ENCODE measurements at regions not wholly inside any gene's neighbourhood (a gene's known extent, or its start where the extent isn't known, plus 50 kb on each side); places are given as distances from the start of the nearest gene placed in this dataset.
"Not testable (repeated sequence)": the region's sequence is repeated elsewhere in the genome, so short reads cannot be mapped to it uniquely, and the experiment has no call there.

DNA sequence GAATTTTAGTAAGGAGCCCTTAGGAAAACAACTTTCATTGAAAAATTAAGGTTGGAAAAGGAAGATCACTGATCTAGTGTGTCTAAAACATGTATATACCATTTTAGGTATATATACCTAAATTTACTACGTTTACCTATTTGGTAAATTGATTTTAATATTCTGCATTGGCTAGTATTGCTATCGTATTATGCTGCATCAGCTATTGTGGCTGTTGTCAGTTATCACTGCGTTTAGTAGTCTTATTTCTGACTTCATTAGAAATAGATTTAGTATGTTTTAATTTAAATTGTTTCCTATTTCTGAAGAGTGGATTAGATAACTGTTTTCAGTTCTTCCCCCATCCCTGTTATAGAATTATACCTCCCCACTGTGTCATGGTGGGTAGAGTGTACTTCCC, 101.7 kb upstream of the ARG1 start:
- no peak for DNase-seq (ENCODE audit: low read depth, low spot score)
- no peak overlapping the region for H3K4me3 ChIP-seq (ENCODE audit: low read length)

DNA sequence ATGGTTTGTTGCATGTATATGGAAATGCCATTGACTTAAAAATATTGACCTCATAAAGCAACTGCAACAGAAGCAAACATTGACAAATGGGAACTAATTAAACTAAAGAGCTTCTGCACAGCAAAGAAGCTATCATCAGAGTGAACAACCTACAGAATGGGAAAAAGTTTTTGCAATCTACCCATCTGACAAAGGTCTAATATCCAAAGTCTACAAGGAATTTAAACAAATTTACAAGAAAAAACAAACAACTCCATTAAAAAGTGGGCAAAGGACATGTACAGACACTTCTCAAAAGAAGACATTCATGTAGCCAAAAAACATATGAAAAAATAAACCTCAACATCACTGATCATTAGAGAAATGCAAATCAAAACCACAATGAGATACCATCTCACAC, 99.7 kb upstream of the ARG1 start:
- not testable (repeated sequence) for H3K4me3 ChIP-seq (ENCODE audit: low read length); DNase-seq (ENCODE audit: low read depth, low spot score)

DNA sequence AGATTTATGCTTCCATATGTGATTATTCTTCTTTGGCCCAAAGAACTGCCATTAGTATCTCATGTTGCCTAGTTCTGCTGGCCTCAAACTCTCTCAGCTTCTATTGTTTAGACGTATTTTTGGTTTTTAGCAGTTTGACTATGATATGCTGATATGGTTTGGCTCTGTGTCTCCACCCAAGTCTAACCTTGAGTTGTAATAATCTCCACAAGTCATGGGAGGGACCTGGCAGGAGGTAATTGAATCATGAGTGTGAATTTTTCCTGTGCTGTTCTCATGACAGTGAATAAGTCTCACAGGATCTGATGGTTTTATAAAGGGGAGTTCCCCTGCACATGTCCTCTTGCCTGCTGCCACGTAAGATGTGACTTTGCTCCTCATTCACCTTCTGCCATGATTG, 96.7 kb upstream of the ARG1 start:
- no peak for DNase-seq (ENCODE audit: low read depth, low spot score)
- H3K4me3 ChIP-seq (ENCODE audit: low read length): no peak overlapping the region

DNA sequence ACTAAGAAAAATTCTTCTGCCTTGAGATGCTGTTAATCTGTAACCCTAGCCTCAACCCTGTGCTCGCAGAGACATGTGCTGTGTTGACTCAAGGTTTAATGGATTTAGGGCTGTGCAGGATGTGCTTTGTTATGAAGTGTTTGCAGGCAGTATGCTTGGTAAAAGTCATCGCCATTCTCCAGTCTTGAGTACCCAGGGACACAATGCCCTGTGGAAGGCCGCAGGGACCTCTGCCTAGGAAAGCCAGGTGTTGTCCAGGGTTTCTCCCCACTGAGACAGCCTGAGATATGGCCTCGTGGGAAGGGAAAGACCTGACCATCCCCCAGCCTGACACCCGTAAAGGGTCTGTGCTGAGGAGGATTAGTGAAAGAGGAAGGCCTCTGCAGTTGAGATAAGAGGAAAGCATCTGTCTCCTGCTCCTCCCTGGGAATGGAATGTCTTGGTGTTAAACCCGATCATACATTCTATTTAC, 94.2 kb upstream of the ARG1 start:
- DNase-seq (ENCODE audit: low read depth, low spot score); H3K4me3 ChIP-seq (ENCODE audit: low read length): not testable (repeated sequence)

DNA sequence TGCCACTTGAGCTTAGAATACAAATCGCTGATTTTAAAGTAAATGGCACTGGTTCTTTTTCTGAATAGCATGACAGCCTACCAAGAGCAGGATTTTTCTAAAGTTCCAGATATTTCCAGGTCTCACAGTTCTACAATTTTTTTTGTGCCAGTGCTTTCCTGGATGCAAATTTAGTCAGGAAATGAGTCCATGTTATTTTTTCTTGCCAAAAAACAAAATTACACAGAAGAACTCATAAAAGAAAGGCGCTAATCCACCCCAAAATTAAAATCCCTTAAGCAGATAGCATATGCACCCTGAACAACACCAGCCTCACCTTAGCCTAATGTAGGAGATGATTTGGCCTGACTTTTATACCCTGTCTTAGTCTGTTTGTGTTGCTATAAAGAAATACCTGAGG, 86.4 kb upstream of the ARG1 start:
- no peak overlapping the region for H3K4me3 ChIP-seq (ENCODE audit: low read length)
- no peak for DNase-seq (ENCODE audit: low read depth, low spot score)

DNA sequence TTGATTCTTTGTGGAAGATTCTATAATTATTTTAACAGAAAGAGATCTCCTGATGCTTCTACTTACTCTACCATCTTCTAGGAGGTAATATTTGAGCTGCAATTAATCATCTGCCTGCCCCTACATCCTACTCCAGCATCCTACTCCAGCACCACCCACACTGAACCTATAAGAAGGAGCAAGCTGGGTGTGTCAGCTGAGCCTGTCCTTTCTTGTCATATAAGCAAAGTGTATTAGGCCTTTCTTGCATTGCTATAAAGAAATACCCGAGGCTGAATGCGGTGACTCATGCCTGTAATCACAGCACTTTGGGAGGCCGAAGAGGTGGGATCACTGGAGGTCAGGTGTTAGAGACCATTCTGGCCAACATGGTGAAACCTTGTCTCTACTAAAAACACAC, 84.2 kb upstream of the ARG1 start:
- no peak overlapping the region for H3K4me3 ChIP-seq (ENCODE audit: low read length)
- DNase-seq (ENCODE audit: low read depth, low spot score): no peak

DNA sequence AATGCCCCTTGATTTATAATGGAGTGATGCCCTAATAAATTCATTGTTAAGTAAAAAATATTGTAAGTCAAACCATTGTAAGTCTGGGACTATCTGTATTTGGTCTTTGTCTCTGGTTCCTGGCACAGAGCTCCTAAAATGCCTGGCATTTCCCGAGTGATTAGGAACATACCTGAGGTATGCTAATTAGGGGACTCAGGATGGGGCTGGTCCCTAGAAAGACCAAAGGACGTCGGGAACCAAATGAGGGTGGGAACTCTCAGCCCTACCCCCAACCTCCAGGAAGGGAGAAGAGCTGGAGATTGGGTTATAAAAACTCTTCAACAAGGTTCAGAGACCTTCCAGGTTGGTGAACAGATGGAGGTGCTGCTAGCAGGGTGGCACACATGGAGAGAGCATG, 82.6 kb upstream of the ARG1 start:
- DNase-seq (ENCODE audit: low read depth, low spot score): no peak

DNA sequence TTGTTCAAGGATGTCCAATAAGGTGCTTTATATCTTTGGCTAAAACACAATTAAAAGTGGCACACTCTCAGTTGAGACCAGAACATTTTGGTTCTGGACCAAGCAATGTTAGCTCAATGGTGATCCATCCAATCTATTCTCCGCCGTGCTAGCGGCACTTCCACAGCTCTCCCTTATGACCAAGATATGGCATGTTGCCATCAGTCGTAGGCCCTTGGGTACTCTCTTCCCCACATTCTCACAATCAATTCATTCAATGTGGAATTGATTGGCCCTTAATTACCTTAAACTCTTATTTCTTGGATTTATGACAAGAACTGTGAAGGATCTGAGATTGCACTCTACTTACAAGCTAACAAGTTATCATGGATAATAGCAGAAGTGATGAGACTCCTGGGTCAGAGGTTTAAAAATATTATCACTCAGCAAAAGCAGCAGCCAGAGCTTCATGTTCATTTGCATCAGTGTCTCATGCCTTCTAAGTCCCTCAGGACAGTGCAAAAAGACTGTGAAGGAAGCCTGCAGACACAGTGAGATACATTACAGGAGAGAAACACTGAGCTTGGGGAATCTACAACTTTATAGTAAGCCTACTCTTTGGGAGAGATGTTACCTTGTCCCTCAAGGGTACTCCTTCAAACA, 80.0 kb upstream of the ARG1 start:
- DNase-seq (ENCODE audit: low read depth, low spot score): no peak
- no peak overlapping the region for H3K4me3 ChIP-seq (ENCODE audit: low read length)

More for the DNA sequence above, 82.6 kb upstream of the ARG1 start:
- H3K4me3 ChIP-seq (ENCODE audit: low read length): no peak overlapping the region

DNA sequence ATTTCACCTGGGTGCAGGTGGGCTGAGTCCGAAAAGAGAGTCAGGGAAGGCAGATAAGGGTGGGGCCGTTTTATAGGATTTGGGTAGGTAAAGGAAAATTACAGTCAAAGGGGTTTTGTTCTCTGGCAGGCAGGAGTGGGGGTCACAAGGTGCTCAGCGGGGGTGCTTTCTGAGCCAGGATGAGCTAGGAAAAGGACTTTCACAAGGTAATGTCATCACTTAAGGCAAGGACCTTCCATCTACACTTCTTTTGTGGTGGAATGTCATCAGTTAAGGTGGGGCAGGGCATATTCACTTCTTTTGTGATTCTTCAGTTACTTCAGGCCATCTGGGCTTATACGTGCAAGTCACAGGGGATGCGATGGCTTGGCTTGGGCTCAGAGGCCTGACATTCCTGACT, 68.6 kb upstream of the ARG1 start:
- DNase-seq (ENCODE audit: low read depth, low spot score); H3K4me3 ChIP-seq (ENCODE audit: low read length): not testable (repeated sequence)

DNA sequence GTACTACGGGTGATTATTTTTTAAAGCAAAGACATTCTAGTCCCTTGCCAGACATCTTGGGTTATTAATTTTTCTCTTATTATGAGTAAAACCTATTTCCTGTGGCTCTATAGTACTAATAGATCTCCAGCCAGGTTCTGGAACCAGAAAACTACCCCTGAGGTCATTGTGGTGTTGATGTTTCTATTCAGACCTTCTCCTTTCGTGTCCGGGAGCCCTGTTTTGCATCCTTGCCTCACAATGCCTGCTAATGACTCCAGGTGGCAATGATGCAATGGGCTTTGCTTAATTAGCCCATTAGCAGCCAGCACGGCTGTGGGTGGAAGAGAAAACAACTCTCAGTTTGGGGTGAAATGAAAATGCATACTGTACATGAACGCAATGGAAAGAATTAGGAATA, 62.9 kb upstream of the ARG1 start:
- DNase-seq (ENCODE audit: low read depth, low spot score): no peak
- H3K4me3 ChIP-seq (ENCODE audit: low read length): no peak overlapping the region

DNA sequence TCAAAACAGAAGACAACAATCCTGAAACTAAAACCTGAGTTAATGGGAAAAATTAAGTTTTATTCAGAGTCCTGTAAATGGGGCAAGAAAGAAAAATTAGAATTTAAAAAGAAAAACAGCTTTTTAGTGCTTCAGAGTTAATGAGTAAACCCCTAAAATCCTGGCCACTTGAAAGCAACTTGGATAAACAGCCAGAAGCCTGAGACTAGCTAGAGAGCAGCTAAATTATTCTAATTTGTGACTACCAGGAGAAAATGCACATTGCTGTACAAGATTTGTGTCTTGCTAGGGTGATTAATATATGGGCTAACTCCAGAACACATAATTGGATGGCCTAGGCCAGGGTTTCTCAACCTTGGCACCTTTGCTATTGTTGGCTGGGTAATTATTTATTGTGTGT, 62.4 kb upstream of the ARG1 start:
- H3K4me3 ChIP-seq (ENCODE audit: low read length): no peak overlapping the region
- no peak for DNase-seq (ENCODE audit: low read depth, low spot score)

DNA sequence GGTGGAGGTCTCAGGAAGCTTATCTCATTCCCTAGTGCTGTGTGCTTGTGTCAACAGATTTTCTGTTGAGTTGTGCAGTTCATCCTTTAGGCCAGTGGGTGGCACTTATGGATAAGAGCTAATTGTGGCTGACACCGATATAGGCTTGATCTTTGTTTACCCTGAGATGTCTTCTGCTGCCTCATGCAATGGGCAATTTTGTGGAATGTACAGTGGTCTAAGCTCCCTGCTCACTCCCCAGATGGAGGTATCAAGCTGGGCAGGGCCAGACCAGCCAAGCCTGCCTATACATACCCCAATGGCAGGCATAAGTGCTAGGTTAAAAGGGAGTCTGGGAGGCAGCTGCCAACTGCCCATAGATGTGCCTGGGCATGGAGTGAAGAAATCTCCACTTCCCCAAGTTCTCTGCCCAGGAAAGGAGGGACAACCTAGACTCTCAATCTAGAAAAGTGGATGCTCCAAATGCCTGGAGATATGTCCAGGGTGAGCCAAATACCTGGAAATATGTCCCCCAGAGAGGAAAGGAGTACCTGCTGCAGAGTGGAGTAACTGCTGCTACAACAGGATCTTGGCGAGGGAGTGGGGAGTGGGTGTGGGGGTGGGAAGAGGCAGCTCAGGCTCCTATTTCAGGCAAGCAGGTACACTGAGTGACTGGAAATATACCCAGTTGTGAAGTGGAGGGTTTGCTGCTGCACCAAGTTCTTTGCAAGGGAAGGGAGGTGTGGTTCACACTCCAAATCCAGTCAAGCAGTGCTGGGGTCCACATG, 53.2 kb upstream of the ARG1 start:
- DNase-seq (ENCODE audit: low read depth, low spot score): peak; percentile 62
- no peak overlapping the region for H3K4me3 ChIP-seq (ENCODE audit: low read length)

Measured in Jurkat, Clone E6-1 (cell line).